ENCODE measurements at regions not wholly inside any gene's neighbourhood (a gene's known extent, or its start where the extent isn't known, plus 50 kb on each side); places are given as distances from the start of the nearest gene placed in this dataset.
"Not testable (repeated sequence)": the region's sequence is repeated elsewhere in the genome, so short reads cannot be mapped to it uniquely, and the experiment has no call there.

DNA sequence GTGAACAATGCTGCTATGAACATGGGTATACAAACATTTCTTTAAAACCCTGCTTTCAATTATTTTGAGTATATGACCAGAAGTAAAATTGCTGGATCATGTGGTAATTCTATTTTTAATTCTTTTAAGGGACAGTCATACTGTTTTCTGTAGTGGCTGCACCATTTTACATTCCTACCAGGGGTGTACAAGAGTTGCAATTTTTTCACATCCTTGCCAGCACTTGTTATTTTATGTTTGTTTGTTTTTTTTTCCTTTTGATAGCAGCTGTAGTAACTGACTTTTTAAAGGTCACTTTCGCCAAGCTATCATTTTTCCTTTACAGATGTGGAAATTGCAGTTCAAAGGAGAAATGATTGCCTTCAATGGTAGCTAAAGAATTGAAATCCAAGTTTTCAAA is 99.5 kb downstream of the GPR85 start:
- H3K9me3 Mint-ChIP-seq: no peaks in the 10 kb centered on the region
- no peak for ATAC-seq
- no peak overlapping the region for H3K4me3 Mint-ChIP-seq
- peaks cover 13% of the 10 kb centered on the region for H3K27me3 Mint-ChIP-seq
- H3K27ac Mint-ChIP-seq: no peak overlapping the region
- H3K36me3 Mint-ChIP-seq (ENCODE audit: low read depth): no peaks in the 10 kb centered on the region
- POLR2A ChIA-PET: no interaction called here
- intact Hi-C loops (cut with micrococcal nuclease): no loop called here
- no peak for DNase-seq
- no peaks in the 10 kb centered on the region for H3K4me1 Mint-ChIP-seq (ENCODE audit: low read depth)
- no peak for TF ChIP-seq CTCF (IDR thresholded peaks at IDR 0.05)
- CTCF ChIA-PET: no interaction called here

- CTCF ChIA-PET: no interaction called here
- no peaks in the 10 kb centered on the region for H3K36me3 Mint-ChIP-seq (ENCODE audit: low read depth)
- no peak for TF ChIP-seq CTCF (IDR thresholded peaks at IDR 0.05)
- intact Hi-C loops (cut with micrococcal nuclease): no loop called here
- H3K9me3 Mint-ChIP-seq: no peaks in the 10 kb centered on the region
- ATAC-seq: no peak
- POLR2A ChIA-PET: no interaction called here
- H3K27me3 Mint-ChIP-seq: peaks cover 10% of the 10 kb centered on the region
- no peak overlapping the region for H3K27ac Mint-ChIP-seq
- no peak for DNase-seq
- H3K4me3 Mint-ChIP-seq: no peak overlapping the region
- no peaks in the 10 kb centered on the region for H3K4me1 Mint-ChIP-seq (ENCODE audit: low read depth)
Observed at GRCh38 chr7:112986256-112987031, 100.2 kb downstream of the GPR85 start.

- DNase-seq: no peak
- intact Hi-C loops (cut with micrococcal nuclease): no loop called here
- no peaks in the 10 kb centered on the region for H3K36me3 Mint-ChIP-seq (ENCODE audit: low read depth)
- peaks cover 10% of the 10 kb centered on the region for H3K27me3 Mint-ChIP-seq
- no peak overlapping the region for H3K4me3 Mint-ChIP-seq
- no peaks in the 10 kb centered on the region for H3K9me3 Mint-ChIP-seq
- ATAC-seq: no peak
- CTCF ChIA-PET: no interaction called here
- POLR2A ChIA-PET: no interaction called here
- no peaks in the 10 kb centered on the region for H3K4me1 Mint-ChIP-seq (ENCODE audit: low read depth)
- no peak overlapping the region for H3K27ac Mint-ChIP-seq
- TF ChIP-seq CTCF (IDR thresholded peaks at IDR 0.05): no peak
Observed at GRCh38 chr7:112985377-112985987, 101.1 kb downstream of the GPR85 start.

DNA sequence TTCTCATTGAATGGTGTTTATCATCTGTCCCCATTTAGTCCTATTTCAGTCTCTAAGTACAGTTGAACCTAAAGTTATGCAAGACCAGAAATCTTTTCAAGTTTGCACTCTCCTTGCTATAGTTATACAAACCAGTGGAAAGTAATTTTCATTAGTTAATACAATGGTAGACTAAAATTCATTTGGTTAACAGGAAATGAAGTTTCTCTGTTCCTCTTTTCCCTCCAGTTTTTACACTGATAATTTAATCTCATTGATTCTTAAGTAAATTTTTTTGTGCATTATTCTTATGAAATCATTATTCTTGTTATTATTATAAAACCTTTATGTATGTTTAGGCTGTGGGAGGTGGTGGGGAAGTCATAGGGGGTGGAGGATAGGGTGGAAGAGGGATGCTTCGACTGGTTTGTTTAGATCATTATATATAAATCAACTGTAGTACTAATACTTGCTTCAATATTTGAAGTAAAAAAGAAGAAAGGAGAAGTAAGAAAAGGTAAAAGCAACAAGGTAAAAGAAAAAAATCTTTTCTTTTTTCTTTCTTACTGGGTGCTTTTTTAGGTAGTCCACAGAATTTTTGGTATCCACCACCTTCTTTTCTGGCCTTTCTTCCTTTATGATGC is 104.1 kb downstream of the GPR85 start:
- Mint-ChIP-seq H3K27me3 (no peaks in the 10 kb centered on the region), H3K4me3 (no peak overlapping the region), H3K9me3 (no peaks in the 10 kb centered on the region), H3K27ac (no peak overlapping the region), H3K36me3 (ENCODE audit: low read depth) (no peaks in the 10 kb centered on the region), H3K4me1 (ENCODE audit: low read depth) (no peaks in the 10 kb centered on the region)
- intact Hi-C loops (cut with micrococcal nuclease): no loop called here
- ChIA-PET CTCF (no interaction called here), POLR2A (no interaction called here)
- DNase-seq: no peak
- TF ChIP-seq CTCF (IDR thresholded peaks at IDR 0.05): no peak
- no peak for ATAC-seq

GRCh38 chr7:112981966-112982365 is 104.7 kb downstream of the GPR85 start:
- no peak for TF ChIP-seq CTCF (IDR thresholded peaks at IDR 0.05)
- no peaks in the 10 kb centered on the region for H3K36me3 Mint-ChIP-seq (ENCODE audit: low read depth)
- no peak overlapping the region for H3K4me3 Mint-ChIP-seq
- ChIA-PET CTCF (no interaction called here), POLR2A (no interaction called here)
- H3K27ac Mint-ChIP-seq: no peak overlapping the region
- DNase-seq: no peak
- no peaks in the 10 kb centered on the region for H3K9me3 Mint-ChIP-seq
- no peak for ATAC-seq
- no peaks in the 10 kb centered on the region for H3K4me1 Mint-ChIP-seq (ENCODE audit: low read depth)
- H3K27me3 Mint-ChIP-seq: no peaks in the 10 kb centered on the region
- intact Hi-C loops (cut with micrococcal nuclease): no loop called here

GRCh38 chr7:112979055-112979454 is 107.6 kb downstream of the GPR85 start:
- POLR2A ChIA-PET; H3K27ac Mint-ChIP-seq; H3K4me3 Mint-ChIP-seq; DNase-seq; CTCF ChIA-PET; H3K4me1 Mint-ChIP-seq (ENCODE audit: low read depth); ATAC-seq; H3K27me3 Mint-ChIP-seq; H3K9me3 Mint-ChIP-seq; intact Hi-C loops (cut with micrococcal nuclease); H3K36me3 Mint-ChIP-seq (ENCODE audit: low read depth): not testable (repeated sequence)

GRCh38 chr7:112977244-112977955 is 109.2 kb downstream of the GPR85 start:
- H3K4me1 Mint-ChIP-seq (ENCODE audit: low read depth); POLR2A ChIA-PET: not testable (repeated sequence)

More at GRCh38 chr7:112977244-112977955, 109.2 kb downstream of the GPR85 start:
- H3K36me3 Mint-ChIP-seq (ENCODE audit: low read depth); CTCF ChIA-PET; DNase-seq; intact Hi-C loops (cut with micrococcal nuclease); H3K9me3 Mint-ChIP-seq; H3K4me3 Mint-ChIP-seq; ATAC-seq; H3K27ac Mint-ChIP-seq; H3K27me3 Mint-ChIP-seq: not testable (repeated sequence)
